ENCODE measurements at regions not wholly inside any gene's neighbourhood (a gene's known extent, or its start where the extent isn't known, plus 50 kb on each side); places are given as distances from the start of the nearest gene placed in this dataset.

- H3K4me3 ChIP-seq (ENCODE audit: low read depth in 2 of 2, low read length in 2 of 2) = no peak overlapping the region
- ATAC-seq (no peak), DNase-seq (ENCODE audit: low read depth, low spot score) (no peak)
- H3K27ac ChIP-seq (ENCODE audit: low read length) = no peak overlapping the region
- H3K27me3 ChIP-seq (ENCODE audit: control insufficient read depth, insufficient read depth, low read length) = no peaks in the 10 kb centered on the region
- CTCF ChIA-PET = no interaction called here
- H3K36me3 ChIP-seq (ENCODE audit: control insufficient read depth, insufficient read depth, low read length) = no peaks in the 10 kb centered on the region
- H3K4me1 ChIP-seq (ENCODE audit: control insufficient read depth, insufficient read depth, low read length) = no peaks in the 10 kb centered on the region
- POLR2A ChIA-PET = no interaction called here
- in situ Hi-C loops (cut with HindIII; ENCODE audit: low pct_unique_long_range_greater_than_20kb, low sequenced_read_pairs) = no loop called here
- TF ChIP-seq TCF7L2 (IDR thresholded peaks at IDR 0.05; ENCODE audit: low read depth, low read length) (no peak), REST (IDR thresholded peaks at IDR 0.05; ENCODE audit: insufficient read depth in 1 of 2, low read depth in 2 of 2, low read length in 1 of 2) (no peak), POLR2AphosphoS5 (IDR thresholded peaks at IDR 0.05; ENCODE audit: low read depth, low read length) (no peak), SIN3A (IDR thresholded peaks at IDR 0.05; ENCODE audit: borderline replicate concordance, insufficient read depth, low read depth, low read length) (no peak), CTCF (IDR thresholded peaks at IDR 0.05) (no peak)
- intact Hi-C loops (cut with micrococcal nuclease; ENCODE audit: unreplicated experiment) = no loop called here
- no peaks in the 10 kb centered on the region for H3K9me3 ChIP-seq (ENCODE audit: control insufficient read depth, insufficient read depth, low read depth, low read length)
- BruUV-seq (replicated peaks) = no TSS peak
Measured at GRCh38 chr1:80225510-80225909, 1219.0 kb upstream of the ADGRL4 start.

- Histone ChIP-seq H3K4me3 (ENCODE audit: low read depth in 2 of 2, low read length in 2 of 2) (no peak overlapping the region), H3K27me3 (ENCODE audit: control insufficient read depth, insufficient read depth, low read length) (no peaks in the 10 kb centered on the region), H3K27ac (ENCODE audit: low read length) (no peak overlapping the region), H3K36me3 (ENCODE audit: control insufficient read depth, insufficient read depth, low read length) (no peaks in the 10 kb centered on the region), H3K9me3 (ENCODE audit: control insufficient read depth, insufficient read depth, low read depth, low read length) (no peaks in the 10 kb centered on the region), H3K4me1 (ENCODE audit: control insufficient read depth, insufficient read depth, low read length) (no peaks in the 10 kb centered on the region)
- no peak for DNase-seq (ENCODE audit: low read depth, low spot score)
- in situ Hi-C loops (cut with HindIII; ENCODE audit: low pct_unique_long_range_greater_than_20kb, low sequenced_read_pairs) = no loop called here
- BruUV-seq (replicated peaks) = no TSS peak
- CTCF ChIA-PET = no interaction called here
- POLR2A ChIA-PET = no interaction called here
- ATAC-seq = no peak
- TF ChIP-seq REST (IDR thresholded peaks at IDR 0.05; ENCODE audit: insufficient read depth in 1 of 2, low read depth in 2 of 2, low read length in 1 of 2) (no peak), SIN3A (IDR thresholded peaks at IDR 0.05; ENCODE audit: borderline replicate concordance, insufficient read depth, low read depth, low read length) (no peak), POLR2AphosphoS5 (IDR thresholded peaks at IDR 0.05; ENCODE audit: low read depth, low read length) (no peak), CTCF (IDR thresholded peaks at IDR 0.05) (no peak), TCF7L2 (IDR thresholded peaks at IDR 0.05; ENCODE audit: low read depth, low read length) (no peak)
- intact Hi-C loops (cut with micrococcal nuclease; ENCODE audit: unreplicated experiment) = no loop called here
Measured at GRCh38 chr1:80221319-80221718, 1214.8 kb upstream of the ADGRL4 start.

Data from Panc1 (cell line).